Osteocyte (in vitro differentiated cells): ENCODE measurements at regions not wholly inside any gene's neighbourhood (a gene's known extent, or its start where the extent isn't known, plus 50 kb on each side); places are given as distances from the start of the nearest gene placed in this dataset.

ENCODE experiments used
- DNase-seq: peaks from one replicate; pipeline ENCODE4 v3.0.0; 2021; ENCODE audit warnings: mixed read lengths; ENCODE audit not compliant: unreplicated experiment; ENCODE audit errors: extremely low spot score
- H3K27ac Mint-ChIP-seq: one replicate; pipeline ENCODE4 v1.8.0; 2021; ENCODE audit warnings: mild to moderate bottlenecking, mixed read lengths; ENCODE audit not compliant: unreplicated experiment
- H3K27me3 Mint-ChIP-seq: one replicate; pipeline ENCODE4 v1.8.0; 2021; ENCODE audit warnings: mixed read lengths; ENCODE audit not compliant: unreplicated experiment
- H3K36me3 Mint-ChIP-seq: one replicate; pipeline ENCODE4 v1.8.0; 2021; ENCODE audit warnings: mixed read lengths; ENCODE audit not compliant: unreplicated experiment
- H3K4me1 Mint-ChIP-seq: one replicate; pipeline ENCODE4 v1.8.0; 2021; ENCODE audit warnings: mixed read lengths; ENCODE audit not compliant: unreplicated experiment
- H3K4me3 Mint-ChIP-seq: one replicate; pipeline ENCODE4 v1.8.0; 2021; ENCODE audit warnings: mild to moderate bottlenecking, moderate library complexity, mixed read lengths; ENCODE audit not compliant: unreplicated experiment
- H3K9me3 Mint-ChIP-seq: one replicate; pipeline ENCODE4 v1.8.0; 2021; ENCODE audit warnings: mixed read lengths; ENCODE audit not compliant: unreplicated experiment
- TF ChIP-seq, protein P1 (sequence below): fragments of 200-600 bp; sonication (generic); IDR thresholded peaks from 2 replicates; pipeline ENCODE4 v1.5.0; 2021; ENCODE audit warnings: antibody characterized with exemption, mild to moderate bottlenecking, moderate library complexity

DNA sequence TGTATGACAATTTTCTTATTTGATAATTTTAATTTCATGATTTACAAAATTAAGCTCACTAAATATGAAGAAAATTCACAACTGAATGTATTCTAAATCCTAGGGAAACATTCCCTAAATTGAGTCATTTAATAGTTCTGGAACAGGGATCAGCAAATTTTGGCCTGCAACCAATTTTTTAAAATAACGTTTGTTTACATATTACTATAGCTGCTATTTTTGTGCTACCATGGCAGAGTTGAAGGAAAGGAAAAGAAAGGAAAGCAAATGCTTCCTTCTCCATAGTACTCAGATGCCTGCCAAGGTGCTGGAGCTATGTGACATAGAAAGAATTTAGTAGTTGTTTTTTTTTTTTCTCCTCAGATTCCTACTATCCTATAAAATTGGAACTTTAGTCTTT, 1307.7 kb upstream of the LRRTM3 start:
- Mint-ChIP-seq H3K4me3 (no peak overlapping the region), H3K27ac (peak overlapping the region; percentile 41), H3K36me3 (no peaks in the 10 kb centered on the region), H3K4me1 (peaks cover 12% of the 10 kb centered on the region), H3K27me3 (no peaks in the 10 kb centered on the region), H3K9me3 (peaks cover 19% of the 10 kb centered on the region)
- DNase-seq: no peak
- TF ChIP-seq, protein P1, sequence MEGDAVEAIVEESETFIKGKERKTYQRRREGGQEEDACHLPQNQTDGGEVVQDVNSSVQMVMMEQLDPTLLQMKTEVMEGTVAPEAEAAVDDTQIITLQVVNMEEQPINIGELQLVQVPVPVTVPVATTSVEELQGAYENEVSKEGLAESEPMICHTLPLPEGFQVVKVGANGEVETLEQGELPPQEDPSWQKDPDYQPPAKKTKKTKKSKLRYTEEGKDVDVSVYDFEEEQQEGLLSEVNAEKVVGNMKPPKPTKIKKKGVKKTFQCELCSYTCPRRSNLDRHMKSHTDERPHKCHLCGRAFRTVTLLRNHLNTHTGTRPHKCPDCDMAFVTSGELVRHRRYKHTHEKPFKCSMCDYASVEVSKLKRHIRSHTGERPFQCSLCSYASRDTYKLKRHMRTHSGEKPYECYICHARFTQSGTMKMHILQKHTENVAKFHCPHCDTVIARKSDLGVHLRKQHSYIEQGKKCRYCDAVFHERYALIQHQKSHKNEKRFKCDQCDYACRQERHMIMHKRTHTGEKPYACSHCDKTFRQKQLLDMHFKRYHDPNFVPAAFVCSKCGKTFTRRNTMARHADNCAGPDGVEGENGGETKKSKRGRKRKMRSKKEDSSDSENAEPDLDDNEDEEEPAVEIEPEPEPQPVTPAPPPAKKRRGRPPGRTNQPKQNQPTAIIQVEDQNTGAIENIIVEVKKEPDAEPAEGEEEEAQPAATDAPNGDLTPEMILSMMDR: no peak

DNA sequence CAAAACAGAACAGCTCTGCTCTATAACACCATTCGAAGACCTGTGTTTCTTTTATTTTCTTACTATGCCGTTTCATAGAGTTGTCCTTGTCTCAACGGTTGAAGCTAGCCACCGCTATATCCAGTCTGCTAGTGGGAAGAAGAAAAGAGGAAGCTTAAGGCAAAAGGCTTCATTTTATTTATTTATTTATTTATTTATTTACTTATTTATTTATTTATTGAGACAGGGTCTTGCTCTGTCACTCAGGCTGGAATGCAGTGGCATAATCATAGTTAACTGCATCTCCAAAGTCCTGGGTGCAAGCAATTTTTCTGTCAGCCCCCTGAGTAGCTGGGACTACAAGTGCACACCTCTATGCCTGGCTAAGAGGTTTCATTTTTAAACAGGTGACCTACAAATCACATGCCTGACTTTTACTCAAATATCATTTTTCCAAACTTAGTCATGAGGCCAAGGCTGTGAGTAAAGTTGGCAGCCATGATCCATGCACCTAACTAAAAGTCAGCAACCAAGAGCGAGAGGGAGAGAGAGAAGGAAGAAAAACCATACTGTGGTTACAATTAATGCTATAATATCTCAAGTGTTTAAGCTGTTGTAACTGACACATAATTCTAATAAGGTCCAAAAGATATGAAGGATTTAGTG, 1305.3 kb upstream of the LRRTM3 start:
- Mint-ChIP-seq H3K36me3 (no peaks in the 10 kb centered on the region), H3K4me3 (no peak overlapping the region), H3K4me1 (peaks cover 16% of the 10 kb centered on the region), H3K27me3 (no peaks in the 10 kb centered on the region), H3K27ac (no peak overlapping the region), H3K9me3 (peaks cover 4% of the 10 kb centered on the region)
- no peak for DNase-seq
- TF ChIP-seq, protein P1: no peak

- no peak for DNase-seq
- TF ChIP-seq, protein P1: no peak
- Mint-ChIP-seq H3K4me3 (no peak overlapping the region), H3K27ac (no peak overlapping the region), H3K36me3 (no peaks in the 10 kb centered on the region), H3K27me3 (no peaks in the 10 kb centered on the region), H3K9me3 (no peaks in the 10 kb centered on the region), H3K4me1 (peaks cover 11% of the 10 kb centered on the region)
Observed at GRCh38 chr10:65622608-65623007, 1303.2 kb upstream of the LRRTM3 start.

GRCh38 chr10:65628493-65629139, 1297.2 kb upstream of the LRRTM3 start:
- Mint-ChIP-seq H3K36me3 (peaks cover 4% of the 10 kb centered on the region), H3K4me1 (peaks cover 7% of the 10 kb centered on the region), H3K27ac (no peak overlapping the region), H3K9me3 (peaks cover 13% of the 10 kb centered on the region), H3K27me3 (no peaks in the 10 kb centered on the region), H3K4me3 (no peak overlapping the region)
- TF ChIP-seq, protein P1: no peak
- DNase-seq: no peak

GRCh38 chr10:65660006-65660405, 1265.8 kb upstream of the LRRTM3 start:
- no peak overlapping the region for H3K27ac Mint-ChIP-seq
- no peak for DNase-seq
- peaks cover 24% of the 10 kb centered on the region for H3K9me3 Mint-ChIP-seq
- no peaks in the 10 kb centered on the region for H3K27me3 Mint-ChIP-seq
- no peak overlapping the region for H3K4me3 Mint-ChIP-seq
- H3K36me3 Mint-ChIP-seq: peaks cover 1% of the 10 kb centered on the region
- TF ChIP-seq, protein P1: no peak
- H3K4me1 Mint-ChIP-seq: peaks cover 6% of the 10 kb centered on the region
